WI38 (cell line): ENCODE measurements at regions not wholly inside any gene's neighbourhood (a gene's known extent, or its start where the extent isn't known, plus 50 kb on each side); places are given as distances from the start of the nearest gene placed in this dataset.

Experiments used
- H3K4me3 ChIP-seq: 2 replicates; pipeline ENCODE4 v1.5.1; 2011; ENCODE audit warnings: low read depth, mild to moderate bottlenecking, control low read depth, low read length
- TF ChIP-seq, protein P1 (sequence below): IDR thresholded peaks from 2 replicates; pipeline ENCODE4 v1.5.1; 2012; ENCODE audit warnings: low read depth, mild to moderate bottlenecking, control low read depth, low read length

DNA sequence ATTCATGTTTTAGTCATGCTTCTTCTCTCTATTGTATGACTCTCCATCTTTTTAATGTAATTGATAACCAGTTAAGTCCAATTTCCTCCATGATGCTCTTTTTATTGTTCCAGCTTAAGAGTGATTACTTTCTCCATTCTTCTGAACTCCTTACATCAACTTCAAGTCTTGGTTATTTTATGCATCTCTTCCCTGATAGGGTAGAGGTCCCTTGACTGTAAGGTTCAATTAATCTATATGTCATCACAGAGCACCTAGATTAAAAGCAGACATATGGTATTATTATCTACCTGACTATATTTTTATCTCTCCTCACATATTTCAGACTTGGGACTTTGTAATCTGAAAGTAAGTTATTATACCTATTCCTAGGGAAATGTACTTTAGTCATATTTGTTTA, 853.1 kb downstream of the REEP3 start:
- TF ChIP-seq, protein P1, sequence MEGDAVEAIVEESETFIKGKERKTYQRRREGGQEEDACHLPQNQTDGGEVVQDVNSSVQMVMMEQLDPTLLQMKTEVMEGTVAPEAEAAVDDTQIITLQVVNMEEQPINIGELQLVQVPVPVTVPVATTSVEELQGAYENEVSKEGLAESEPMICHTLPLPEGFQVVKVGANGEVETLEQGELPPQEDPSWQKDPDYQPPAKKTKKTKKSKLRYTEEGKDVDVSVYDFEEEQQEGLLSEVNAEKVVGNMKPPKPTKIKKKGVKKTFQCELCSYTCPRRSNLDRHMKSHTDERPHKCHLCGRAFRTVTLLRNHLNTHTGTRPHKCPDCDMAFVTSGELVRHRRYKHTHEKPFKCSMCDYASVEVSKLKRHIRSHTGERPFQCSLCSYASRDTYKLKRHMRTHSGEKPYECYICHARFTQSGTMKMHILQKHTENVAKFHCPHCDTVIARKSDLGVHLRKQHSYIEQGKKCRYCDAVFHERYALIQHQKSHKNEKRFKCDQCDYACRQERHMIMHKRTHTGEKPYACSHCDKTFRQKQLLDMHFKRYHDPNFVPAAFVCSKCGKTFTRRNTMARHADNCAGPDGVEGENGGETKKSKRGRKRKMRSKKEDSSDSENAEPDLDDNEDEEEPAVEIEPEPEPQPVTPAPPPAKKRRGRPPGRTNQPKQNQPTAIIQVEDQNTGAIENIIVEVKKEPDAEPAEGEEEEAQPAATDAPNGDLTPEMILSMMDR: no peak

DNA sequence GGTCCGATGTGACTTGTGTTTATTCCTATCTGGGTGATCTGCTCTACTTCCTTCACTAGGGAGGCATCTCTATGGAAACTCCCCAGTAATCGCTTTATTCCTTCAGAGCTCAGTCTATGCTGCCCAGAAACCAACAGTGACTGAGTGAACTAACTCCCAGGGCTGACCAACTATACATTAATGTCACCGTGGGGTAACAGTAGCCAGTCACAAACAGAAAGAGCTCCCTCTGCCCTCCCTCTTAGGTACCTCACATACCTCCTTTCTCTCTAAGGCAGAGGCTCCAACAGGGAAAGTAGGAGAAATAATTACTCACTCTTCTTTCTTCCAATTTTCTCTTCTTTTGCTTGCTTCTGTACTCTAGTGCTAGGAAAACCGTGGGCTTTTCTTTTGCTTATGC, 855.0 kb downstream of the REEP3 start:
- H3K4me3 ChIP-seq: no peak overlapping the region
- TF ChIP-seq, protein P1: no peak

More for the DNA sequence above, 853.1 kb downstream of the REEP3 start:
- H3K4me3 ChIP-seq: no peak overlapping the region

DNA sequence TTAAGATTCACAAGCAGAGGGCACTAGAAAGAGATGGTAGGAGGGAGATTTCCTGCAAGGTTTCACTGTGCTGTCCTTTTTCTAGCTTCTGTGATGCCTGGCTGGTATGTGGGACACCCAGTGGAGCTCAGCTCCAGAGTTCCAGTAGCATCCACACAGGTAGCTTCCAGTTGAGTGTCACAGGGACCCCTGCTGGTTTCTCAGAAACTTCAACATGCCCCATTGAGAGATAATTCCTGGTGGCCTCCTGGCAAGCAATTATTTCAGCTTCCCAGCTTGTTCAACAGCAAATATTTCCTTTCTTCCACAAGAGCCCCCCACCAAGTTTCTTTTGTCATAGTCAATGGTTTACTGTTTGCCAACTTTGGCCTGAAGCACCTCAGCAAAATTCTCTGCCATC, 858.7 kb downstream of the REEP3 start:
- H3K4me3 ChIP-seq: no peak overlapping the region
- TF ChIP-seq, protein P1: no peak

DNA sequence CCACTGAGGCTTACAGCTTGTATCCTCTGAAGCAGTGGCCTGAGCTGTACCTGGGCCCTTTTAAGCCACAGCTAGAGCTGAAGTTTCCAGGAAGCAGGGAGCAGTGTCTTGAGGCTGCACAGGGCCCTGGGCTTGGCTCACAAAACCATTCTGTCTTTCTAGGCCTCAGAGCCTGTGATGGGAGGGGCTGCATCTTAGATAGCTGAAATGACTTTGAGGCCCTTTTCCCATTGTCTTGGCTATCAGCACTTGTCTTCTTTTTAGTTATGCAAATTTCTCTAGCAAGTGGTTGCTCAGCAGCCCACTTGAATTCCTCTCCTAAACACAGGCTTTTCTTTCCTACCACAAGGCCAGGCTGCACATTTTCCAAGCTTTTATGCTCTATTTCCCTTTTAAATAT, 864.2 kb downstream of the REEP3 start:
- H3K4me3 ChIP-seq: no peak overlapping the region
- TF ChIP-seq, protein P1: no peak

DNA sequence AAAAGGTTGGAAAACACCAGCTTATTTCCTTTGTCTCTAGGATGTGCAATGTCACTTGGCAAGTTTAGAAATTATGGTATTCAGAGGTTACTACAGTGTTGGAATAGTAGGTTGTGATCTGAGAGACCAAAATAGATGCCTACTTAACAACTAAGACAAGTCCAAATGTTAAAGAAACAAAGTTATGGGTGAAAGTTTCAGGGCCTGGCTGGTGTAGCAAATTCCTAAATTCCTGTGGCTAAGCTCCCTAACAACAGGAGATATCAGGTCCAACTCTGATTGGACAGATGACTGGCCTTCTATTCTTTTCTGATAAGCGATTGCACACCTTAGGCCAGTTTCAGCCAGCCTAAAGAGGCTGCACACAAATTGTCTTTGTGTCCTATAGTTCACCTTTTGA, 873.5 kb downstream of the REEP3 start:
- H3K4me3 ChIP-seq: no peak overlapping the region
- TF ChIP-seq, protein P1: no peak

DNA sequence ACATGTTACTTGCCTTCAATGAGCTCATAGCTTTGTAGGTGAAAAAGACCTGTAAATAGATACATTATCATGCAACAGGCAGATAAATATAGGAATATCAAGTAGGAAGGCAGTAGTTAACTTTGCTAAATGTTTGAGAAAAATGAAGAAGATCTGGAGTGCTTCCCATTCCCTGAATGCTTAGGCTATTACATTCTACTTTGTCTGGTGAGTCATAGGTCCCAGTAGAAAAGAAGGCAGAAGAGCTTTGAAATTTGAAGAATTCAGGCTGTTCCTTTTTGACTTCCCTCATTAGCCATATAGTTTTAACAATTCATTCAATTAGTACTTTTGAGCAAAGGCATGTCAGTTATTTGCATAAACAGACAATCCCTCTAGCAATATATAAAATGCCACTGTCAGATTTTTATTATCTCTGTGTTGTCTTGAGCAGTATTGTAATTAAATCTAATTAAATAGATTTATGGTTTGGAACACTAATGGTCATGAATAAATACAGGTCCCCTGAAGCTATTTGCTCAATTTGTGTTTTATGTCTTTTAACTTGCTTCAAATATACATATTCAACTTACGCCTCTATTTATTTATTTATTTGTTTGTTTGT, 875.0 kb downstream of the REEP3 start:
- TF ChIP-seq, protein P1: no peak
- no peak overlapping the region for H3K4me3 ChIP-seq

DNA sequence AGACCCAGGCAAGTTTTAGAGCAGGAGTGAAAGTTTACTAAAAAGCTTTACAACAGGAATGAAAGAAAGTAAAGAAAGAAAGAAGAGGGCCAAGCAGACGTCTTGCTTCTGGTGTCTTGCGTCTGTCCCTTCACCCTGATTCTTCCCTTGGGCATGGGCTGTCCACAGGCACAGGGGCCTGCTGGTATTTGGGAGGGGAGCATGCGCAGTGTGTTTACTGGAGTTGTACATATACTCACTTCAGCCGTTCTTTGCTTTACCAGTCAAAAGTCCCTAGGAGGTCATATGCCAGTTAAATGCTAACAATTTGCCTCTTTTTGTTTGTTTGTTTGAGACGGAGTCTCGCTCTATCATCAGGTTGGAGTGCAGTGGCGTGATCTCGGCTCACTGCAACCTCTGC, 875.9 kb downstream of the REEP3 start:
- TF ChIP-seq, protein P1: no peak
- H3K4me3 ChIP-seq: no peak overlapping the region
